G401.6 (cell line): ENCODE measurements at regions not wholly inside any gene's neighbourhood (a gene's known extent, or its start where the extent isn't known, plus 50 kb on each side); places are given as distances from the start of the nearest gene placed in this dataset.
A peak's percentile ranks its signal among the peaks of the same experiment; 100 is the strongest.
"Not testable (repeated sequence)": the region's sequence is repeated elsewhere in the genome, so short reads cannot be mapped to it uniquely, and the experiment has no call there.

Source experiments
- FAIRE-seq: peaks from 2 replicates; lab custom pipeline; 2012; peaks lifted over from hg19 to GRCh38; lab: Jason Lieb, UNC

DNA sequence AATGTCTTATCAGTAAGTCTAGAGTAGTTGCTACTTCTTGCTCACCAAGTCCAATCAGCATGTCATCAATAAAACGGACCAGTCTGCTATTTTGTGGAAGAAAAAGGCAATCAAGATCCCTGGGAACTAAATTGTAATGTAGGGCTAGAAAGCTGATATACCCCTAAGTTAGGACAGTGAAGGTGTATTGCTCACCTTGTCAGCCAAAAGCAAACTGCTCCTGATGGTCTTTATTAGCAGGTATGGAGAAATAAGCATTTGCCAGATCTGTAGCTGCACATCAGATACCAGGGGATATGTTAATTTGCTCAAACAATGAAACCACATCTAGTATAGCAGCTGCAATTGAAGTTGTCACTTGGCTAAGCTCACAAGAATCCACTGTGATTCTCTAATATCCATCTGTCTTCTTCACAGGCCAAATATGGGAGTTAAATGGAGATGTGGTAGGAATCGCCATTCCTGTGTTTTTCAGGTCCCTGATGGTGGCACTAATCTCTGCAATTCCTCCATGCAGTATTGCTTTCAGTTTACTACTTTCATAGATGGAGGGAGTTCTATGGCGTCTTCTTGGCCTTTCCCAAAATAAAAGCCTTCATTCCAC, 75.0 kb downstream of the TMEM237 start:
- FAIRE-seq = no peak

DNA sequence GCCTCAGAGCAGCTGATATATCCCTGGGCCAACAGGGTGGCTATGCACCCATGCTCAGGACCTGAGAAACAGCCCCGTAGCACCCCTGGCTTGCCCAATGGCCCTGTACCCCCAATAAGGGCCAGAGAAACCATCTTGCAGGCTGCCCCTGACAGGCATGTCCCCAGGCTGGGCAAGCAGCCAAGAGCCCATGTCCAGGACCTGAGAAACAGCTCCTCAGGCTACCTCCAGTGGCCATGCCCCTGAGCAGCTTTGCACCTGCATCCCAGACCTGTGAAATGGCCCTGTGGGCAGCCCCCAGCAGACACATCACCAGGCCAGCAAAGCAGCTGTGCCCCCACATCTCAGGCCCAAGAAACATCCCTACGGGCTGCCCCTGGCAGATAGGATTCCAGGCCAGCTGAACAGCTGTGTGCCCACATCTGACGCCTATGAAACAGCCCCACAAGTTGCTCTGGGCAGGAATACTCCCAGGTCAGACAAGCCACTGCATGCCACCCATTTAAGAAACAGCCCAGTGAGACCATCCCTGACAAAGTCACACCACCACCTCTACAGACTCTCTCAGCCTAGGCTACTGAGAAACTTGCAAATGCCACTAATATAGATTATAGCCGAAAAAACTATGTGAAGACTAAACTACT, 84.1 kb downstream of the TMEM237 start:
- no peak for FAIRE-seq

DNA sequence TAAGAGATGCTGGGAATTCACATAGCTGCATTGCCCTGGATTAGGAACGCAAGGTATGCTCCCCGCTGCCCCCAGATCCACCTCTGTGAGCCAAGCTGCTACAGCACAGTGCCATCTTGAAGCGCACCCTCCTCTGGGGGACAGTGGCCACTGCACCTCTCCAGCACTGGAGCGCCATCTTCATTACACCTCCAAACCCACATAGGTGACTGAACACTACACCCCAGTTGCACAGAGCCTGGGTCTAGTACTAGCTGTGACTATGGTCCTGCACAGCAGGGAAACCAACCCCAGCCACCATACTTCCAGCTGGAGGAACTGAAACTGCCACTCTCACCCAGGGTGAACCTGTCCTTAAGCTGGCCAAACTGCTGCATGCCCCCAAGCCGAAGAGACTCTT, 84.6 kb downstream of the TMEM237 start:
- FAIRE-seq = no peak

DNA sequence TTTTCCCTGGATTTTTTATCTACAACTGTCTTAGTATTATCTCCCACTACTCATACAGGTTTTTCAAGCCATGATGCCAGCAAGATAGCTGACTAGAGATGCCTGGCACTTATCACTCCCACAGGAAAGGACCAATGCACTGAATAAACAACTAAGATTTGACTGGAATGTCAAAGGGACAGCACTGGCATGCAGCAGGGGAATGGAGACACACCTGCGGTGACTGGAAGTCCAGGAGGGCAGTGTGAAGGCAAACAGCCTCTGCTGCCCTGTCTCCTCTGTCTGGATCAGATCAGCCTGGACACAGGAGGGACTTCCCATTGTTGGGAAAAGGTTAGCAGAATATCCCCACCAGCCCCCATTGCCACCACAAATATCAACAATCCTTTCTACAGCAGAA, 85.1 kb downstream of the TMEM237 start:
- no peak for FAIRE-seq

DNA sequence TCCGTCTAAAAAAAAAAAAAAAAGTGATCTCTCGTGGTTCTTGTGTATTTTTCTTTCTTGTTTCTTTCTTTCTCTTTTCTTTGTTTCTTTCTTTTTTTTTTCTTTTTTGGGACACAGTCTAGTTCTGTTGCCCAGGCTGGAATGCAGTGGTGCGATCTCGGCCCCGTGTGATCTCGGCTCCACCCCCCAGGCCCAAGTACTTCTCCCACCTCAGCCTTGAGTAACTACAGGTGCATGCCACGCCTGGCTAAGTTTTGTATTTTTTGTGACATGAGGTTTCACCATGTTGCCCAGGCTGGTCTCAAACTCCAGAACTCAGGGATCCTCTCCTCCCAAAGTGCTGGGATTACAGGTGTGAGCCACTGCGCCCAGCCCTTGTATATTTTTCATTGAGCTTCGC, 91.4 kb downstream of the TMEM237 start:
- FAIRE-seq = no peak

DNA sequence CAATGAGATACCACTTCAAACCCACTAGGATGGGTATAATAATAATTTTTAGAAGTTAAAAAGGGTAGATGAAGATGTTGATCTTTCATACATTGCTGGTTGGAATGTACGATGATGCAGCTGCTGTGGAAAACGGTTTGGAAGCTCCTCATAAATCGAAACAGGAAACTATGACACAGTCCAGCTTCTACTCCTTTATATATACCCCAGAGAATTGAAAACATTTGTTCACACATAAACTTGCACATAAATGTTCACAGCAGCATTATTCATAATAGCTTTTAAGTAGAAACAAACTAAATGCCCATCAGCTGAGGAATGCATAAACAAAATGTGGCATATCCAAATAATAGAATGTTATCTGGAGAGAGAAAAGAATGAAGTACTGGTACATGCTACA, 95.0 kb downstream of the STRADB start:
- no peak for FAIRE-seq

DNA sequence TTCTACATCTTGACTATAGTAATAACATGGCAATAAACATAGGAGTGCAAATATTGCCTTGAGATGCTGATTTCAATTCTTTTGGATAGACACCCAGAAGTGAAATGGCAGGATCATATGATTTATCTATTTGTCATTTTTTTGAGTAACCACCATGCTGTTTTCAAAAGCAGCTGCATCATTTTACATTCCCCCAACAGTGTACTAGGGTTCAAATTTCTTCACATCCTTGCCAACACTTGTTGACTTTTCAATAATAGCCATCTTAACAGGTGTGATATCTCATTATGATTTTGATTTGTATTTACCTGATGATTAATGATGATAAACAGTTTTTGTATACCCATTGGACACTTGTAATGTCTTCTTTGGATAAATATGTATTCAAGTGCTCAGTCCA, 90.8 kb downstream of the STRADB start:
- FAIRE-seq = no peak

DNA sequence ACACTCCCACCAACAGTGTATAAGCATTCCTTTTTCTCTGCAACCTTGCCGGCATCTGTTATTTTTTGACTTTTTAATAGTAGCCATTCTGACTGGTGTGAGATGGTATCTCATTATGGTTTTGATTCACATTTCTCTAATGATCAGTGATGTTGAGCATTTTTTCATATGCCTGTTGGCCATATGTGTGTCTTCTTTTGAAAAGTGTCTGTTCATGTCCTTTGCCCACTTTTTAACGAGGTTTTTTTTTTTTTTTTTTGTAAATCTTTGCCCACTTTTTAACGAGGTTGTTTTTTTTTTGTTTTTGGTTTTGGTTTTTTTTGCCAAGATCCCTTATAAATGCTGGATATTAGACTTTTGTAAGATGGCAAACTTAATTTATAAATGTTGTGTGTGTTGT, 87.7 kb downstream of the STRADB start:
- FAIRE-seq = not testable (repeated sequence)

DNA sequence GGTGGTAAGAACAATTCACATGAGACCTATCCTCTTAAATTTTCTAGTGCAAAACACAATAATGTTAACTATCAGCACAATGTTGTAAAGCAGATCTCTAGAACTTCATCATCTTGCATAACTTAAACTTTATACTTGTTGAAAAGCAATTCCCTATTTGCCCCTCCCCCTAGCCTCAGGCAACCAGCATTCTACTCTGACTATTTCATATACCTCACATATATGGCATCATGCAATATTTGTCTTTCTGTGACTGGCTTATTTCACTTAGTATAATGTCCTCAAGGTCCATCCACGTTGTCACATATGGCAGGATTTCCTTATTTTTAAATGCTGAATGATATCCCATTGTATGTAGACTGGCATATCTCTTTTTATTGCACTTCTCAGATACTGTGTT, 86.5 kb downstream of the STRADB start:
- no peak for FAIRE-seq

DNA sequence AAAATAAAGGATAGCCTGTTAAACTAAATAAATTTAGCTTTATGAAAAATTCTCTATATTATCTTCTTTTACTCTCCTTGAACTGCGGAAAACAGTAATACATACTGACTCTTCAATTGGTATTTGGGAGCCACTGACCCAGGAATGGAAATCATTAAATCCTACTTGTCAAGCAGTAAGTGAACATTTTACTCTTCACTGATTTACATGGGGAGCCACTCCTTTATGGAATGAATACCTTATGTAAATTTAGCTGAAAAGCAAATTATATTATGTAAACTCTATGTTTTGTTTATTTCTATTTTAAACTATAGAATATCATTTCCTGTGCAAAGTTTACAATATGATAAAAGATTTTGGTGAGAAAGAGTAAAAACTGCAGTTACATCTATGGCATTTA, 85.2 kb downstream of the STRADB start:
- peak; percentile 21 for FAIRE-seq

DNA sequence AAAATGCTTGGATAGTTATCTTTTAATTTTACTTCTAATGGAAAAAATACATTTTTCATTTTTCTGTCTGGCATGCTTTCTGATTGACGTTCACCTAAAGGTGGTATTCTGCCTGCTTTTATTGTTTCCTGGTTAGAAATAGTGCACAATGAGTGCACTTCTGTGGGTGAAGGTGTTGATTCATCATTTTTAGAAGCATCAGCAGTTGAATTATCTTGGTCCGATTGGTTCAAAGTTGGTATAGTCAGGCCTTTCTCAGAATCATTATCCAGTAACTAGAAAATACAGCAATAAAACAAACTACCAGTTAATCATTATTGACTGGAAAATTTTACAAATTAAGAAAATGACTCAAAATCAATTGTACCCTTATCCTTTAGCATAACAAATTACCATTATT, 84.5 kb downstream of the STRADB start:
- FAIRE-seq = peak; percentile 6

DNA sequence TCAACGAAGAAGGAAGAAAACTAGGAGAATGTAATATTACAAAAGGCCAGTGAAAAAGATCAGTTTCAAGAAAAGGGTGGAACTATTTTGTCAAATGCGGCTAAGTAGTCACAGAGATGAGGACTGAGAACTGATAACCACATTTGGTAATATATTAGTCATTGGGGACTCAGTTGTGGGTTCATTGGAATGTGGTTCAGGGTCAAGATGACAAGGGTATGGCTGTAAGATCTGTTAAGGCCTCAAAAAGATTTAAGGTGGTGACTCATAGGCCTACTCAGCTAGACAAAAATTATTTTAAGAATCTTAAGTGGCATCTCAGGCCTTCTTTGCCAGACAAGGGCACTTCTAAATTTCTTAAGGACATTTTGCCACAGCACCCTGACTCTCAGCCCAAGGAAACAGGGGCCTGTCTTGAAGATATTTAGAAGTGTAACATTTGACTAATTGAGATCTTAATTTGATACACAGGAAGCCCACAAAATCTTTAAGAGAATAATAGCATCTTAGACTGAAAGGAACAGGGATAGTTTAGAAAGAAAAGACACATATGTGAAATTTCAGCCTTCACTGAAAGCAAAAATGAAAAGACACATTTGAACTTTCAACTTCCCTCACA, 81.3 kb downstream of the STRADB start:
- FAIRE-seq = no peak
